HG03558 (cell line): ENCODE measurements at regions not wholly inside any gene's neighbourhood (a gene's known extent, or its start where the extent isn't known, plus 50 kb on each side); places are given as distances from the start of the nearest gene placed in this dataset.
"Not testable (repeated sequence)": the region's sequence is repeated elsewhere in the genome, so short reads cannot be mapped to it uniquely, and the experiment has no call there.

Experiments
- ATAC-seq: cut with Tn5 transposase; IDR thresholded peaks from one replicate; pipeline ENCODE4 v1.9.1; 2021; ENCODE audit warnings: moderate number of reproducible peaks; ENCODE audit not compliant: unreplicated experiment; ENCODE audit errors: extremely low read depth

GRCh38 chr5:143641549-143642355 is 170.2 kb upstream of the HMHB1 start:
- no peak for ATAC-seq

GRCh38 chr5:143638654-143639053 is 173.3 kb upstream of the HMHB1 start:
- no peak for ATAC-seq

- no peak for ATAC-seq
Observed at GRCh38 chr5:143636931-143637528, 174.9 kb upstream of the HMHB1 start.

DNA sequence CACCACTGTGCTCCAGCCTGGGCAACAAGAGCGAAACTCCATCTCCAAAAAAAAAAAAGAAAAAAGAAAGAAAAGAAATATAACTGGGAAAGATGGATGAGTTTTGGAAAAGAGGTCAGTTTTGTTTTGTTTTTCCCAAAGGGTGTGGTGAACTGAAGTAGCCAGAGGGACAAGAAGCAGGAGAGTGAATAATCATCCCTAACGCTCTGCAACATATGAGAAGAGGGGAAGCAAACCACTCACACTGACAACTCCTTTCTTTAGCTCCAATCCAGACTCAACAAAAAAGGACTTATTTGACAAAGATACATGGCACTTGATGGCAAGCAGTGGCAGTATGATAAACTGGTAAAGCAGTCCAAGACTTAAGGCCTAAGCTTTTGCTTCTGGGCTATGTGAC is 176.1 kb upstream of the HMHB1 start:
- no peak for ATAC-seq

- no peak for ATAC-seq
Observed at GRCh38 chr5:143635146-143635752, 176.7 kb upstream of the HMHB1 start.

DNA sequence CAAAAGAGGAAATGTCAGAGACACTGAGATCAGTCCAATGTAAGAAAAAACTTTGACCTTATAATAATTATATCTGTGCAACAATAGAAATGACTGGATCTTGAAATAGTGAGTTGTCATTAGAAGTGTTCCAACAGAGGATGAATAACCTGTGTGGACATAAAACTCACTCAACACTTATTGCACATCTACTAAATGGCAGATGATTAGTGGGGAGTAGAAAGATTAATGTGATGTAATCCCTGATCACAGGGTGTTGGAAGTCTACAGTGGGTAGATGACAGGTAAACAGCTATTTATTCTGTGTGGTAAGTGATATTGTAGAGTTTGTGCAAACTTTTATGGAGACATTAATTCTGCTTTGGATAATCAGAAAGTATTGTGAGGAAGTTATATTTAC is 177.3 kb upstream of the HMHB1 start:
- ATAC-seq = no peak

GRCh38 chr5:143629871-143630659 is 181.9 kb upstream of the HMHB1 start:
- no peak for ATAC-seq

DNA sequence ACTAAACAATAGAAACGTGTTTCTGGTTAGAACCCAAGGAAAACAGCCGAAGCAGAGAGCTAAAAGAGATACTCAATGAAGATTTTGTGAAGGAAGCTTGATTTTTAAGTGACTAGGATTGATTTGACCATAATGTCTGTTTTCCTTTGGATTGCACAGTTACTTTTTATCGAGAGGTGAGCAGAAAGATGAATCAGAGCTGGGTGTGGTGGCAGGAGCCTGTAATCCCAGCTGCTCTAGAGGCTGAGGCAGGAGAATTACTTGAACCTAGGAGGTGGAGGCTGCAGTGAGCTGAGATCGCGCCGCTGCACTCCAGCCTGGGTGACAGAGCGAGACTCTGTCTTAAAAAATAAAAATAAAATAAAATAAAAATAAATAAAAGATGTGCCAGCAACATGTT is 186.9 kb upstream of the HMHB1 start:
- ATAC-seq = not testable (repeated sequence)

- ATAC-seq = no peak
Observed at GRCh38 chr5:143624465-143624864, 187.5 kb upstream of the HMHB1 start.

DNA sequence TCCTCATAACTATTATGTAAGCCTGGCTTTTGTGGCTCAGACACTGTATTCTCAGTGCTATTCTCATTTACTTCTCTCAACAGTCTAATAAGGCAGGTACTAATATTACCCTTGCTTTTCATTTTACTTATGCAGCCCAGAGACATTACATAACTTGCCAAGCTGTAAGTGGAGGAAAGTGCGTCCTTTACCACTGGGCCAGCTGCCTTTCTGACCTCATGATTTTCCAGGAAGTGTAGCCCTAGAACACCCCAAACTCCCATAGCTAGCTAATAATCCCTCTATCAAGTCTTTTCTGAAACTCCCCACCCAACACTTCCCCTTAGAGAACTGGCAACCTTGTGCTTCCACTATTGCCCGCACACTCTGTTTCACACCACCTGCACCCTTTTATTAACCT is 192.9 kb upstream of the HMHB1 start:
- no peak for ATAC-seq

DNA sequence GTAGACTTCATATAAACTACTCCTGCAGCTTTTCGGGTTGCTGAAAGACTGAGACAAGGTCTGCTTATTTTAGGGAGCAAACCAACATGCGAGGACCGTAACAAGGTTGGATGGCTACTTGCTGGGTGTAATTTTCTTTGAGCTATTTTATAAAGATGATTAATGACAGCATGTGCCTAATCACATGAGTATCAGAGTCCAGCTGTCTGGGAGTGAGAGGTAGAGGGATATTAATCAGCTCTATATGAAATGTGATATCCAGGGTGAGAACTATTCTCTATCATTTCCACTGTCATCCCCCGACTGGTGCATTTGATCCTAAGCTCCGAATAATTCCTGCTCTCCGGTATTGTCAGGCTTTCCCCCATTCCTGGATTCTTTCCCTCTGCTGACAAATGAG is 193.8 kb upstream of the HMHB1 start:
- ATAC-seq = no peak

DNA sequence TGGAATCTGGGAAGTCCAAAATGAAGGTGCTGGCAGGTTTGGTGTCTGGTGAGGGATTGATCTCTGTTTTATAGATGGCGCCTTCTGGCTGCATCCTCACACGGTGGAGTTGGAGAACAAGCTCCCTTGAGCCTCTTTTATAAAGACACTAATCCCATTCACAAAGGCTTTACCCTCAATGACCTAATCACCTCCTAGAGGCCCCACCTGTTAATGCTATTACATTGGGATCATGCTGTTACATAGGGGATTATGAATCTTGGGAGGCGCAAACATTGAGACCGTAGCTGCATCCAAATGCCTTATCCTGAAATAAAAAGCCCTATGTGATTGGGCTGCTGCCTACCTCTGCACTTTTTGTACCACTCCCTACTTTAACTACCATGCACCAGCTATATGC is 197.1 kb upstream of the HMHB1 start:
- ATAC-seq = no peak

- no peak for ATAC-seq
Observed at GRCh38 chr5:143613329-143613728, 198.6 kb upstream of the HMHB1 start.

- ATAC-seq = no peak
Observed at GRCh38 chr5:143610946-143611345, 201.0 kb upstream of the HMHB1 start.

- no peak for ATAC-seq
Observed at GRCh38 chr5:143606043-143606752, 202.7 kb upstream of the NR3C1 start.

DNA sequence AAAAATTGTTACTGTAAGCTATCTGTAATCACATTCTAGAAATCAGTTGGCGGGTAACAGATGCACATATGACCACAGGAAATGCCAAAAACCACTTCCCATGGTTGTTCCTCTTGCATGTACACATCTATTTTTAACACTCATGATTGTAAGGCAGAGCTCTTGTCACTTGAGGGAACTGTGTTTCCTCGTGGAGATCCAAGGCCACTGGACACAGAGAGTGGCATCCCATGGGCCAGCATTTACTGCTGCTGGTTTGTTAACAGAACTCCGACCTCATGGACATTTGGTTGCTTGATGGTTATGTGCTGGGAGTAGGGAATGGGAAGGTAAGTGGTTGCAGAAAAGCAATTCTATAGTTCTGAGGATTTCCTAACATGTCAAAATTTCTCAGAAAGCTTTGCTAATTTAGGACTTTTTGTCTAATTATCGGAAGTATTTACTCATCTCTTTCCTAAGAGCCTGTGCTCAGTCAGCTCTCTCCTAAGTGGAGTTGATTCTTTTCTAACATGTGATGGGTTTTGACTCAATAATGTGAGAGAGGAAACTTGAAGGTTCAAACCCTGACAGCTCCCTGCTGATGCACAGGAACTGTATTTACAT is 202.0 kb upstream of the NR3C1 start:
- ATAC-seq = peak; percentile 57

- no peak for ATAC-seq
Observed at GRCh38 chr5:143601917-143602333, 198.4 kb upstream of the NR3C1 start.

GRCh38 chr5:143601357-143601756 is 197.9 kb upstream of the NR3C1 start:
- ATAC-seq = no peak

DNA sequence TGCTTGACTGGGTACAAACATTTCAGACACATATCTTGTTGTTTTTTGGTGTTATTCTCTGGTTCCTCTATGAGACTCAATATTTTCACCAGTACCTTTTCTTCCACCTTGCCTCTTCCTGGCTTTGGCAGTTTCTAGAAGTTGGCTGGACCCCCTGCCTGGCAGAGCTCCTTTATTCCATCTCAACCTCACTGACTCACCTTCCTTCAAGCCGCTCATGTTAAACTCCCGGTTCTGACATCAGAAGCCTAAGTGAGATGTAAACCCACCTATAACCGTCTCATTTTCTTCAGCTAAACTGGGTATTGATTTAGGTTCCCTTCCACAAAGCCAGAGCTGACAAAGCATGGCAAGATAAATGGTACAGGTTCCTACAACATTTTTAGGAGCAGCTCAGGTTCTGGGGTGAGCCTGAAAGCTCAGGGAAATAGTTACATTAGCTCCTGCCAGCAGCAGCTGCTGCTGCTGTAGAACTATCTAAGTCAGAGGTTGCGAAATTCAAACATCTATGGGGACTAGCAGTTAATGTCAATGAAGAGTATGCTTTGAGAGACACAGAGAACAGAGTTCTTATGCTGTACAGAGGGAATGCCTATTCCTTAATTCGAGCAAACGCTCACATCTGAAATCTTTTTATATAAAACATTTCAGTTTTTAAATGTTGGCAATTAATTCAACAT is 197.1 kb upstream of the NR3C1 start:
- no peak for ATAC-seq
